SK-N-SH (cell line): ENCODE measurements at regions not wholly inside any gene's neighbourhood (a gene's known extent, or its start where the extent isn't known, plus 50 kb on each side); places are given as distances from the start of the nearest gene placed in this dataset.

Experiments used
- FOXJ3 ChIP-seq: sonication (generic); formaldehyde crosslinking; IDR thresholded peaks from 2 replicates; pipeline ENCODE4 v1.5.1; 2020; ENCODE audit warnings: mild to moderate bottlenecking, missing genetic modification reagents
- POLR2AphosphoS5 ChIP-seq: IDR thresholded peaks from 2 replicates; pipeline ENCODE4 v1.6.1; 2012; ENCODE audit warnings: low read depth, low read length
- RAD21 ChIP-seq: IDR thresholded peaks from 2 replicates; pipeline ENCODE4 v1.6.1; 2012; ENCODE audit warnings: mild to moderate bottlenecking, low read length
- TAF1 ChIP-seq: IDR thresholded peaks from 2 replicates; pipeline ENCODE4 v1.6.1; 2012; ENCODE audit warnings: low read depth, mild to moderate bottlenecking, low read length, moderate library complexity, borderline replicate concordance
- TF ChIP-seq, protein P1 (sequence below): fragments of 200-600 bp; sonication (generic); IDR thresholded peaks from 2 replicates; pipeline ENCODE4 v1.6.1; 2017; ENCODE audit warnings: antibody characterized with exemption, mild to moderate bottlenecking, moderate library complexity

DNA sequence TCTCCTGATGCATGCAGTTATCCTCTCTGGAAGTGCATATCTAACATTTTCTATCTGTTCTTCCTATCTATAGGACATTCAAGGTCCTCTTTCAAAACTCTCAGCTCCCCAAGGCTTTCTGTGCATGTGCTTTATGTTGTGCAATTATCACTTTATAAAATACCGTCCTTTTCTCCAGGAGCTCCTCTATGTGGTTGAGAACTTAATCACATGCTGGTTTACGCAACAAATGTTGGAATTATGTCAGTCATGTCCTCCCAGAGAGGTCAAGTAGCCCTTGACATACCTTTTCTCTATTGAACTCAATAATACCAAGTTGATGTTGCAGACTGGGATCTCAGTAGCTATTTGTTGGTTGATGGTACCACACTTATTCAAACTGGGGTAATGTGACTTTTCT is 388.4 kb downstream of the BTBD3 start:
- TF ChIP-seq, protein P1, sequence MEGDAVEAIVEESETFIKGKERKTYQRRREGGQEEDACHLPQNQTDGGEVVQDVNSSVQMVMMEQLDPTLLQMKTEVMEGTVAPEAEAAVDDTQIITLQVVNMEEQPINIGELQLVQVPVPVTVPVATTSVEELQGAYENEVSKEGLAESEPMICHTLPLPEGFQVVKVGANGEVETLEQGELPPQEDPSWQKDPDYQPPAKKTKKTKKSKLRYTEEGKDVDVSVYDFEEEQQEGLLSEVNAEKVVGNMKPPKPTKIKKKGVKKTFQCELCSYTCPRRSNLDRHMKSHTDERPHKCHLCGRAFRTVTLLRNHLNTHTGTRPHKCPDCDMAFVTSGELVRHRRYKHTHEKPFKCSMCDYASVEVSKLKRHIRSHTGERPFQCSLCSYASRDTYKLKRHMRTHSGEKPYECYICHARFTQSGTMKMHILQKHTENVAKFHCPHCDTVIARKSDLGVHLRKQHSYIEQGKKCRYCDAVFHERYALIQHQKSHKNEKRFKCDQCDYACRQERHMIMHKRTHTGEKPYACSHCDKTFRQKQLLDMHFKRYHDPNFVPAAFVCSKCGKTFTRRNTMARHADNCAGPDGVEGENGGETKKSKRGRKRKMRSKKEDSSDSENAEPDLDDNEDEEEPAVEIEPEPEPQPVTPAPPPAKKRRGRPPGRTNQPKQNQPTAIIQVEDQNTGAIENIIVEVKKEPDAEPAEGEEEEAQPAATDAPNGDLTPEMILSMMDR: no peak
- TF ChIP-seq POLR2AphosphoS5: no peak
- no peak for TF ChIP-seq FOXJ3 (CRISPR knock-in tag)
- TF ChIP-seq RAD21: no peak
- TF ChIP-seq TAF1: no peak
